GM21360 (cell line): ENCODE measurements at regions not wholly inside any gene's neighbourhood (a gene's known extent, or its start where the extent isn't known, plus 50 kb on each side); places are given as distances from the start of the nearest gene placed in this dataset.
"Not testable (repeated sequence)": the region's sequence is repeated elsewhere in the genome, so short reads cannot be mapped to it uniquely, and the experiment has no call there.

ENCODE experiments used
- ATAC-seq: cut with Tn5 transposase; IDR thresholded peaks from one replicate; pipeline ENCODE4 v1.9.1; 2021; ENCODE audit warnings: mild to moderate bottlenecking, moderate library complexity; ENCODE audit not compliant: unreplicated experiment

DNA sequence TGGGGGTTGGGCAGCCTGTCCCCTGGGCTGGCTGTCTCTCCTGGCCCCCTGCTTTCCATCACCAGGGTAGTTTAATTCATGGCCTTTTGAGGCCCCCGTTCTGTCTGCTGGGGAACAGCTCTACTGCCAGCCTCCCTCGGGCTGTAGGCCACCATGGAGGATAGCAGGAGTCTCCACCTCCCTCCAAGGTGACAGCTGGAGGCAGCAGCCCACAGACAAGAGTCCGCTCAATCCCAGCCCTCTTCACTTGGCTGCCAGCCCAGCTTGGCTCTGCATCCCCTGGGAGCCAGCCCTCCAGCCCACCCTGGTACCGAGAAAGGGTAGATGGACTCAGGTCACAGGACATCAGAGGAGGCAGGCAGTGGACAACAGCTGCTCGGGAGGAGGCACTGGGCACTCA lies 194.6 kb upstream of the SDK2 start:
- no peak for ATAC-seq

- ATAC-seq, result no peak
These were observed 196.6 kb upstream of the SDK2 start for GRCh38 chr17:73840829-73841228.

DNA sequence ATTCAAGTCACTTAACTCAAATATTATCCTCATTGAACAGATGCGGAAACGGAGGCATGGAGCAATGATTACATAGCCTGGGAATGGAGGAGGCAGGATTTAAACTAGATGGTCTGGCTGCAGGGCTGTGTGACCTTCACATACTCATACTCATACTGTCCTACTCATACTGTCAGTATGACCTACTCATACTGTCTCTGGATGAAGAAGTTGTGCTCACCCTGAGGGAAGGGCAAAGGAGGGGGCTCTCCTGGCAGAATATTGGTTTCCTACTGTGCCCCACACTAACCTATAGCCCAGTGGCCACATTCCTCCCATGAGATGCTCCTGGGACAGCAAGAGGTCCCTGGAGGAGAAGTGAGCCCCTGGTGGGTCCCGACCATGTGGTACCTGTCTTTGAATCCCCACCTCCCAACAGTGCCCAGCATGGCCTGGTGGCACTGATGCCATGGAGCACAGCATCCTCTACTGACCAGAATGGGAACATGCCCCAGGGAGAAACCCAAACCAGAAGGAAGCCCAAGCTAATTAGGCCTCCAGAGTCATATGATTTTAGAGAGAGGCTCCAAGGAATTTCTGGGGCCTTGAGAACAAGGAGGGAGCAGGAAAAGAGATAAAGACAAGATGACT lies 197.3 kb upstream of the SDK2 start:
- no peak for ATAC-seq

GRCh38 chr17:73847952-73848351 lies 203.7 kb upstream of the SDK2 start:
- ATAC-seq, result no peak

GRCh38 chr17:73850426-73850825 lies 206.2 kb upstream of the SDK2 start:
- ATAC-seq, result no peak

- ATAC-seq, result no peak
These were observed 206.8 kb upstream of the SDK2 start for GRCh38 chr17:73851091-73851490.

DNA sequence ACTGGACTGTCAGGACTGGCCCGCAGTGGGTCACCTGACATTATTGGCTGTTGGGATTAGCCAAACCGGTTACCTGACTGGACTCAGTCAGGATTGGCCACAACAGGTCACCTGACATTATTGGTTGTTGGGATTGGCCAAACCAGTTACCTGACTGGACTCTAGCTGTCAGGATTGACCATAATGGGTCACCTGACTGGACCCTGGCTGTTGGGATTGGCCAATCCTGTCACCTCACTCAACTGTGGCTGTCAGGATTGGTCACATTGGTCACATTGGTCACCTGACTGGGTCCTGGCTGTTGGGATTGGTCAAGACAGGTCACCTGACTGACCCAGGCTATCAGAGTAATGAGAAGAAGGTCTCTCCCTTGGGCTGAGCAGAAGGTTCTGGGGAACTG lies 207.7 kb upstream of the SDK2 start:
- no peak for ATAC-seq

DNA sequence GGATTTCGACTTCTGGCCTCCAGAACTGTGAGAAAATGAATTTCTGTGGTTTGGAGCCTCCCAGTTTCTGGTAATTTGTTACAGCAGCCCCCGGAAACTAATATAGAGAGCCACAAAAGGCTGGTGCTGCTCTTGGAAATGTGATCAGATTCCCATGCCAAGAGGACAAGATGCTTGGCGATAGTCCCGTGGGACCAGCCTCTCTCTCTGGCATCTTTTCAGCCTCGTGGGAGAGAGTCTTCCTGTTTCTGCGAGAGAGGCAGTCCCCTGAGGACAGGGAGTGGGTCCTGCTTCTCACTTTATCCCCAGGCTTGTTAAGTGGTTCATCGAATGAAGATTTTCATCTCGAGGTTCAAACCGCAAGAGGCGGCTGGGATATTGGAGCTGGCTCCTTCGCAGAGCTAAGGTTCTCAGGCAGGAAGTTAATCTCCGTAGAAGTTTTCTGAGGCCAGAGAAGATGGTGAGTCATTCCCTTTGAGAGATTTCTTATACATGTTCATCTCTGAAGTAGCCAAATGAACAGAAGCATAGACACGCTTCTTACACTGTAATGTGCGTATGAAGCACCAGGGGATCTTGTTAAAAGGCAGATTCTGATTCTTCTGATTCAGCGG lies 211.6 kb upstream of the SDK2 start:
- ATAC-seq, result no peak

GRCh38 chr17:73856556-73856955 lies 212.3 kb upstream of the SDK2 start:
- no peak for ATAC-seq

DNA sequence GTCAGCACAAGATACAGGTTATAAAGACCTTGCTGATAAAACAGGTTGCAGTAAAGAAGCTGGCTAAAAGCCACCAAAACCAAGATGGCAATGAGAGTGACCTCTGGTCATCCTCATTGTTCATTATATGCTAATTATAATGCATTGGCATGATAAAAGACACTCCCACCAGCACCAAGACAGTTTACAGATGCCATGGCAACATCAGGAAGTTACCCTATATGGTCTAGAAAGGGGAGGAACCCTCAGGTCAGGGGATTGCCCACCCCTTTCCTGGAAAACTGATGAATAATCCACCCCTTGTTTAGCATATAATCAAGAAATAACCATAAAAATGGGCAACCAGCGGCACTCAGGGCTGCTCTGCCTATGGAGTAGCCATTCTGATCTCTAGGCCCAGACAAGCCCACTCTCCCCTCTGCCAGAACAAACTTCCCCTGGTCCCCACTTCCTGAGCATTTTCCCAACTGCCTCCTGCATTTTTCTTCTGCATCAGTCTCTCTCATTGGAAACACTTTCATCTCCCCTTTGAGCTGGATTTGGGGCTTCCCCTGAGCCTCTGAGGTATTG lies 215.3 kb upstream of the SDK2 start:
- ATAC-seq, result not testable (repeated sequence)

DNA sequence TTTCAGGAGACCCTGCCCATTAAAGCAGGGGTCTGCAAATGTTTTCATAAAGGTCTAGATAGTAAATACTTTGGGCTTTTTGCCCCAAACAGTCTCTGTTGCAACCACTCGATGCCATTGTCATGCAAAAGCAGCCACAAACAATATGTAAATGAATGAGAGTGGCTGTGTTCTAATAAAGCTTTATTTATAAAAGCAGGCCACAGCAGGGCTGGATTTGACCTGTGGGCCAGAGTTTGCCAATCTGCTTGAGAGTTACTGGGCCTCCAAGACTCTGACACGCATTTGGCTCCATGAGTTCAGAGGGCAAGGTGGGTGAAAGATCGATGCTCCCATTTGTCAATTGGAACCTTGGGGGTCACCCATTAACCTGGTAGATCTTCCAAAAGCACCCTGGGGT lies 217.3 kb upstream of the SDK2 start:
- ATAC-seq, result no peak

DNA sequence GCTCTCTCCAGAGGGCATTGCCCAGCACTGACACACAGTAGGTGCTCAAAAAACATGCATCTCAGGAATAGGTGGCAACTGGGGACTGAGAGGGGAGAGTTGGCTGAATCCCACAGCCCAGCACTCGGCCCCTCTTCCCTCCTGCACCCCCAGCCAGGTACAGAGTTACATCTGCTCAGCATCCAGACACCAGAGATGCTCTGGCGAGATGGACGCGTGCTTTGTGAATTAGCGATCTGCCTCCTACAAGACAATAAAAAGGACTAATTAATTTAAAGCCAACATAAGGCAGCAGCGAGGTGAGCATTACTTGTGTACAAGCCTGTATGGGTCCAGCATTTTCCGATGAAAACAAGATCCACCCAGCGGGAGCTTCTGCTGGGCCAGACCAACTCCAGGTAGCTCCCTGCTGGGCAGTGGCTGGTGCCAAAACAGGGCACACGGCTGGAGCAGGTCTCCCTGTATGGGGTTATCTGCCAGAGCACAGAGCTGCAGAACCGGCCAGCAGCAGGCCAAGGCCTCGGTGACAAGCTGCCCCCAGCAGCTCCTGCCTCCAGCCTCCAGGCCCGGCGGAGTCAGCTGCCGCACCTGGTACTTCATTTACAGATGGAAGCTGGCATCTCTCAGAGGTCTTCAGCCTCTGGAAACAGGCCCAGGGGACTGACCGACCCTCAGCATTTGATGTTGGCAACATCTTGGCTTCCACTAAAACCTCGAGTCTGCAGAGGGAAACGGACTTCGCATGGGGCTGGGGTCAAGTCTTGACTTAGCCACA lies 219.7 kb upstream of the SDK2 start:
- no peak for ATAC-seq

DNA sequence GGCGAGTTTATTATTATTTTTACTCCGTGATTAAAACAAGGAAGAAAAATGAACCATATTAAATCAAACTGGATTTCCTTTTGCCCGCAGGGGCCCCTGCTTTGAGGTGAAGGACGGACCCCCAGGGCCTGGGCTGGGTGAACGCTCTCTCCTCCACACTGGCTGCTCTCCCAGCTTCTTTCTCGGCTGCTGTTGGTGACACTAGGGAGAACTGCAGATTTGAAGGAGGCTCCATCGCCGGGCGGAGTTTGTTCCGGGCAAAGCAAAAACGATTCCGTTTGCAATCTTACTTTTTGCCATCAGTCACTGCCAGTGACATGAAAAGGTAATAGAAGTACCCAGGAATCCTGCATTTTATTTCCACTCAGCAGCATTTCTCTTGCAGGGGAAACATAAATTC lies 221.6 kb upstream of the SDK2 start:
- ATAC-seq, result no peak

DNA sequence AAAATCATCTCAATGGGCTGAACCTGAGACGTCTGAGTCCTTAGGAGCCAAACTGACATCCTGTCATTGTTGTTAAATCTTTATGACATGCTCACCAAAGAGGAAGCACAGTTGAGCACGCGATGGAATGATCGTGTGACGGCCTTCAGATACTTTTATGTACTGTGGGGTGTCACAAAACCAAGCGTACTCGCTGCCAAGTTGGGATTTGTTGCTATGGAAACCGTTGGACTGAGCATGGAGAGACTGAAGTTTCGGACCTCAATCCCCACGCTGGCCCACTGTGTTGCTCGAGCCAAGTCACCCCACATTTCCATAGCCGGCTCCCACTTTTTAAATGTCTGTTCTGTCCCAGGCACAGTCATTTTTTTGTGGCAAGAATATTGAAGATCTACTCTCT lies 222.8 kb upstream of the SDK2 start:
- no peak for ATAC-seq

DNA sequence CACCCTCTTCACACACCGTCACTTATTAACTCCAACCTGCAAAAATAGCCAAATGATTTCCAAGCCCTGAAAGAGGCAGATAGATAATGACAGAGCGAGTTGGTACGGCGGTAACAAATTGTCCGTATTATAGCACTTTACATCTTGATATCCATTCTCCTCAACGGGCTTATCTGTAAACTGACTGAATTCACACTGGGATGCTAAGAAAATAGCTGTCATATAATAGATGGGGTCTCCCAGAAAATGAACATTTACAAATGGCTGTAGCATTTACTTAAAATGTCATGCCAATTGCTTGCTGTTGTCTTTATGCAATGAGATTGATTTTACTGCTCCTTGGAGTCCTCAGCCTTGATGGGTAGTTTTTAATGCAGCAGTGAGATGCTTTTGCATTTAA lies 225.8 kb upstream of the SDK2 start:
- no peak for ATAC-seq

DNA sequence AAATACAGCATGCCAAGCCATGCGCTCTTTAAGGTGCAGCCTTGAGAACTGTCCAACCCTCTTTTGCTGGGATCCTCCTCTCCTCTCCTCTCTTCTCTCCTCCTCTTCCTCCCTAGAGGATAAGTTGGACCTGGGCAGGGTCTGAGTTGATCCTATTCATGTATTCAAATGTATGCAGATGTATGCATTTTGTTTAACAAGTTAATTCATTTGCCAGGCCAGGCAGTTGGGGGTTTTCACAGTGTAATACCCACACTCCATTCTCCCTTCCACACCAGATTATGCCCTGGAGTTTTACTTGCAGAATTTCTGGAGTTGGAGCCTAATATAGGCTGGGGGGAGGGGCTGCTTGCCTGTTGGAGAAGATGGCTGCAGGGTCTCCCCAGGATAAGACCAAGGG lies 226.2 kb upstream of the SDK2 start:
- ATAC-seq, result no peak

- ATAC-seq, result no peak
These were observed 228.6 kb upstream of the SDK2 start for GRCh38 chr17:73872816-73873215.

DNA sequence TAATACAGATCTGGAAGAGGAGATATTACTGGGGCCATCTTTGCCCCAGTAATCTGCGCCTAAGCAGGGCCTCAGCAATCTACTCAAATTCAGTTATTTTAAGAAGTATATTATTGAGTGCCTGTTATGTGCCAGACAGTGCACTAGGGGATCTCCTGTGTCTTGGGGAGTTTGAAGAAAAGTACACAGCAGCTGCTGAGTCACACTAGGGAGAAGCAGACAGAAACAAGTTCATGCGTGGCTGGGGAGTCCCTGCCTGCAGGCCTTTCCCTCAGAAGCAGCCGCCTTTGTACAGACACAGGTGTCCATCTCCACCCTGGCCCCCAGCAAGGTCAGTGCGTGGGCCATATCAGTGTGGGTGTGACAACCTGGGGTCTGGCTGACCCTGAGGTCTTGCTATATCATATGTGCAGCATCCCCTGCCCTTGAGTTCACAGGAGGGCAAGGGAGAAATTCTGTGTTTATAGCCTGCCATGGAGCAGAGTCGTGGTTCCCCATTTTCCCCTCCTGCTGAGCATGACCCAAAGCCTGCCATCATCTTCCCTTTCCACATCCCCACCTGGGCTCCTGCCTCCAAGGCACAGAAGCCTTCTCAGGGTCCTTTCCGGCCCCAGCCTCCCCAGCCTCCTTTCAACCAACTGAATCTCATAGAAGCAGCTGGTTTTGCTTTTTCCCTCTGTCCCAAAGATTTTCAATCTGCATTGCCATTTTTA lies 229.9 kb upstream of the SDK2 start:
- no peak for ATAC-seq

DNA sequence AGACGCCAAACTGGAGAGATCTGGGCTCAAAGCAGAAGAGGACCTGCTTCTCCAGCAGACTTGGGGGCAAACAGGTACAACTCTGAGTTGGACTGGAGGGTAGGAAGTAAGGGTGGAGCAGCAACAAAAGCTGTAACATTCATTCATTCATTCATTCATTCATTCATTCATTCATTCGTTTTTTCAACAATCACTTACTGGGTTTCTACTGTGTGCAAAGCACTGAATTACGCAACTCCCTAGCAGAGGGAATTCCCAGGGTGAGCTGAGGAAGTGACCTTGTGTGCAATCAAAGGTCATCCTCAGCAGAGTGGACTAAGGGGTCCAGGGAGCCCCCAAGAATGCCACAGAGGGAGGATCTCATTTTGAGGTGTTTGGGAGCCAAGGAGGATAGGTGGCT lies 231.1 kb upstream of the SDK2 start:
- no peak for ATAC-seq

GRCh38 chr17:73877962-73878361 lies 233.7 kb upstream of the SDK2 start:
- ATAC-seq, result no peak

DNA sequence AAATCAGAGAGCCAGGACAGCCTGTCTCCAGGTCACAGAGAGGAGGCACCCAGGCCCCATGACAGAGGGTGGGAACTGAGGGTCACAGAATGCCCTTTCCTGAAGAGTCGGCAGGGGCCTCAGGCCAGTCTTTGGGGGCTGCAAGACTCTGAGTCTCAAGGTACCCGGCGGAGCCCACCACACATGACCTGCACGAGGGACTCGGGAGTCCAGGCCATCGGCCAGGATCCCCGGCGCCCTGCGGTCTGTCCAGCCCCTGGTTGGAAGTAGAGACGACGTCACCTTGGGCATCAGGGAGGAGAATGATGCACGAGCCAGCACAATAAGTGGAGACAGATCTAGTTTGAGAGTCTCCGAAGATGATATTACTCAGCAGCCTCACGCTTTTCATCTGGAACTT lies 234.7 kb upstream of the SDK2 start:
- no peak for ATAC-seq
